ENCODE measurements at regions not wholly inside any gene's neighbourhood (a gene's known extent, or its start where the extent isn't known, plus 50 kb on each side); places are given as distances from the start of the nearest gene placed in this dataset.

- no peak for DNase-seq (ENCODE audit: low spot score)
These were observed 717.8 kb downstream of the SORCS3 start for GRCh38 chr10:105358911-105359310.

GRCh38 chr10:105356626-105357025, 715.5 kb downstream of the SORCS3 start:
- DNase-seq (ENCODE audit: low spot score): no peak

- DNase-seq (ENCODE audit: low spot score): no peak
These were observed 712.9 kb downstream of the SORCS3 start for GRCh38 chr10:105354010-105354409.

GRCh38 chr10:105352827-105353226, 711.7 kb downstream of the SORCS3 start:
- no peak for DNase-seq (ENCODE audit: low spot score)

GRCh38 chr10:105352281-105352680, 711.2 kb downstream of the SORCS3 start:
- DNase-seq (ENCODE audit: low spot score): no peak

- no peak for DNase-seq (ENCODE audit: low spot score)
These were observed 710.1 kb downstream of the SORCS3 start for GRCh38 chr10:105351187-105351586.

- DNase-seq (ENCODE audit: low spot score): no peak
These were observed 706.4 kb downstream of the SORCS3 start for GRCh38 chr10:105347487-105347886.

GRCh38 chr10:105342606-105343005, 701.5 kb downstream of the SORCS3 start:
- DNase-seq (ENCODE audit: low spot score): no peak

GRCh38 chr10:105339669-105340068, 698.6 kb downstream of the SORCS3 start:
- DNase-seq (ENCODE audit: low spot score): no peak

GRCh38 chr10:105328503-105329133, 687.5 kb downstream of the SORCS3 start:
- DNase-seq (ENCODE audit: low spot score): no peak
